Medulla oblongata (tissue), 1 donor: ENCODE measurements at regions not wholly inside any gene's neighbourhood (a gene's known extent, or its start where the extent isn't known, plus 50 kb on each side); places are given as distances from the start of the nearest gene placed in this dataset.

Experiments used
- DNase-seq: peaks from one replicate; pipeline ENCODE4 v3.0.0-alpha.2; 2015; ENCODE audit errors: extremely low spot score

DNA sequence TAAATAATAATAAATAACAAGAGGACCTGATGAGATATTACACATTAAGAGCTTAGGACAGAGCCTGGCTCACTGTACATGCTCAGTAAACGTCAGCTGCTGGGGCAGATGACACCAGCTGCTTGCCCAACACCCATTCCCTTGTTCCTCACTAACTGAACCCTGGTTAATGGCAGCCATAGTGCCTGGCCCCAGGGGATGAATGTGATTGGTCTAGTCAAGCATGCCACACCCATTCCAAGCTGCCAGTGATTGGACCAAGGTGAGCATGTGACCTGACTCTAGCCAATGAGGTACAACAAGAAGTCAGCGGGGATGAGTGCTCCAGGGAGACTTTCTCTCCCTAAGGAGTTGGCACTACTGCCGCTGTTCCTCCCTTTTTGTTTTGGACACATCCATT is 85.1 kb upstream of the PTPN1 start:
- no peak for DNase-seq

DNA sequence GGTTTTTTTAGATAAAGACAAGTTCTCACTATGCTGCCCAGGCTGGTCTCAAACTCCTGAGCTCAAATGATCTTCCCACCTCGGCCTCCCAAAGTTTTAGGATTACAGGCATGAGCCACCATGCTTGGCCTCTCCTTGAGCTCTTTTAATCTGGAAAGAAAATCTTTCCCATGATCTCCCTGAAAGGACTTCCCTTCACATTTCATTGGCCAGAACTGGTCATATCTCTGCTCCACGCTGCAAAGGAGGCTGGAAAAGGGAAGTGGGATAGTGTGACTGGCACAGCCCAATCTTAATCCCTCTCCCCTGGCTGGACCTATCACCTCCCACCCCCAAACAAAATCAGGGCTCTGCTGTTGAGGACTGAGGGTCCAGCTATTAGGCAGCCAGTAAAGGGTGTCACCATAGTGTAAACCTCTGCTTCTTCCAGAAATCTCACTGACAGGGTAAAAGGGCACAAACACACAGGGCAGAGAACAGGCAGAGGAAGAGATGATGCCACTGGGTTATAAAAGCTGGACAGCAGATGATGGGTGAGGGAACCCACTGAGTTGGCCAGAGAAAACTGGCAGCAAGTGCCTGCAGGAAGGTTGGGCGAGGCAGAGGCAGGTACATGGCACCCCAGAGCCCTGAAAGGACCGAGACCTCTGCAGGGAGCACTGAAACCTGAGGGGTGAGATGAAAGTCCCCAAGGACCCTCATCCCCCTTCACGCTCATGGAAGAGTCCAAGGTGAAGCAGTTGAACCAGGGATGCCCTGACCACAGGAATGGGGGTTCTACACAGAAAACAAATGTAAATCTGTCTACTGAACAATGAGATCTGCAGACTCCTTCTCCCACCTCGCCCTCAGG is 83.1 kb upstream of the PTPN1 start:
- no peak for DNase-seq

DNA sequence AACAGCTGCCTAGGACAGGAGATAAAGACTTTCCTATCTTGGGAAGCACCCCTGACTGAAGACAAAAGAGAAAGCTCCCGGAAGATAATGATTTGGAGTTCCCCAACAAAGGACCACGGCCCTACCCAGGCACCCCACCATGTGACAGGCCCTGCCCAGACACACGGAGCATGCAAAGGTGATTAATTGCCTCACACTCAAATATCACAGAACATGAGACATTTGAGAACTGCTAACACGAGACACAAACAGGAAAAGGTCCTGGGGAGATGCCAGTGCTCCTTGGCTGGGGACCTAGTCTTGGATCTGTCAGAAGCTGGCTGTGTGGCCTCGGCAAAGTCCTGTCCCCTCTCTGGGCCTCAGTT is 82.5 kb upstream of the PTPN1 start:
- no peak for DNase-seq

DNA sequence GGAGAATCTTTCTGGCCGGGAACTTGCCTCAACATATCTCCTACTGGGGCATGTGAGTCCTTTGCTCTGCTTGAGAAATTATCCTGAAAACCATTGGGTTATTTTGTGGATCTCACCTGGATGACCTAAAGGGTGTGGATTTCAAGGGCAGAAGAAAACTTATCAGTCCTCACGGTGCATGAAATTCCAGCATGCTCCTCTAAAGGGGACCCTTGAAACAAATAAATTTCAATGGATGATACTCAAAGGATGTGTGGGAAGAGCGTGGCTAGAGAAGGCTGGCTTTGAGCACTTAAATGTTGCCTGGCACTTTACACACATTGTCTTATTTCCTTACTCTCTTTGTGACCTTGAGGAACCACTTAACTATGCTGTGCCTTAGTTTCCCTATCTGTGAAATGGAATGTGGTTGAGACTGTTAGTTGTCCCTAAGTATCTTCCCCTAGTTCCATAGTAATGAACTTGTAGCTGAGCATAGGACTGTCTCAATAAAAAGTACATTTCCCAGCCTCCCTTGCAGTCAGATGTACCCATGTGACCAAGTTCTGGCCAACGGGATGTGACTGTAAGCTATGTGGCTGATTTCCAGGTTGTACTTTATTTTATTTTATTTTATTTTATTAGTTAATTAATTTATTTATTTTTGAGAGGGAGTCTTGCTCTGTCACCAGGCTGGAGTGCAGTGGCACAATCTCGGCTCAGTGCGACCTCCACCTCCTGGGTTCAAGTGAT is 81.9 kb upstream of the PTPN1 start:
- DNase-seq, result no peak

DNA sequence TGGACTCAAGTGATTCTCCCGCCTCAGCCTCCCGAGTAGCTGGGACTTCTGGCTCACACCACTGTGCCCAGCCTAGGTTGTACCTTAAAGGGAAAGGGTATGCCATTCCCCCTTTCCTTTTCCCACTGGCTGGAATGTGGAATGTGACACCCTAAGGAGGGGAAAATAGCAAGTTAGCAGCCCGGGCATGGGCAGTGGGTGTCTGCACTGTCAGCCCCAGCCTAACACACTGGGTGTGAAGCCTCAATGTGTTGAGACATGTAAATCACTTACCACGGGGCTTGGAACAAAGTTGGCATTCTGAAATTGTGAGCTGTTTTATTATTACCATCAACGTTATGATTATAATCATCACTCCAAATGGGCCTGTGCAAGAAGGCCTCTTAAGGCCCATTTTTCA is 80.8 kb upstream of the PTPN1 start:
- no peak for DNase-seq

DNA sequence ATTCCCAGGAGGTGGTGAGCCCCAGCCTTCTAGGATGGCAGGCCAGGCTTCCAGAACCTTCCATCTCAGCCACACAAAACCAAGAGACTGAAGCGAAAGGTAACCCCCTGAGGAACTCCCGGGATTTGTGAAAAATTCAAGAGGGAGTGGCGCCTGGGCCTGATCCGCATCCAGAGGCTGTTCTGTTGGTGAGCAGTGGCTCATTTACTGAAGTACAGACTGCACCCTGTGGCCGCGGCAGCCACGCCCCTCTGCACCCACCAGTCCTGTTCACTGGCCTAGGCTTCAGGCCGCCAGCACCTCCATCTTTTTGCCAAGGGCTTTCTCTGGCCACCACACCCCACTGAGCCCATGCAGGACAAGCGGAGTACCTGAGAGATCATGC is 79.1 kb upstream of the PTPN1 start:
- no peak for DNase-seq

DNA sequence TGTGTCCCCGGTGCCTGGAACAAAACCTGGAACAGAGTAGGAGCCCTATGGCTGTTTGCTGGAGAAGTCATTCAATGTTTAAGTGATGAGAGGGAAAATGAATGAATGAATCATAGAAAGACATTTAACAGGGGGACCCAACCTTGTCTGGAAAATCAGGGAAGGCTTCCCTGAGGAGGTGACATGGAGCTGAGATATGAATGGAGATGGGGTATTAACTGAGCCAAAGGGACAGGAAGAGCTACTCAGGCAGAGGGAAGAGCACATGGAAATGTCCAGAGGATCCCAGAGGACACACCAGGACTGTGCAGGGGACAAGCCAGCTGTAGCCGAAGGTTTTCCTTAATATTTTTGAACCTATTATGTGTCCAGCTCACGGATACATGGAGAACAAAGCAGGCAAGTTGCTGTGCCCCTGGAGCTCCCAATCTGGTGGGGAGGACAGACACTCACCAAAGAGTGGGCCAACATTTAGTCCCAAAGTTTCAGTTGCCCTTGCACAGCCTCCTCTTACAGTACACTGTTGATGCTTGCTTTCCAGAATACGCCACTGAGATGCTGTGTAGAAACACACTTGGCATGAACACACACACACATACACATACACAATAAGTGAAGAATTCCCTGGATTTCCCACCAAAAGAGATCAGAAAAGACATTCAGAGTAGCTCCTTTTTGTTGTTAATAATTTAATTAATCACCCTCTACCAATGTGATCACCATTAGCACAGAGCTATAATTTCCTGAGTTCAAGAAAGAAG is 77.0 kb upstream of the PTPN1 start:
- DNase-seq, result no peak

DNA sequence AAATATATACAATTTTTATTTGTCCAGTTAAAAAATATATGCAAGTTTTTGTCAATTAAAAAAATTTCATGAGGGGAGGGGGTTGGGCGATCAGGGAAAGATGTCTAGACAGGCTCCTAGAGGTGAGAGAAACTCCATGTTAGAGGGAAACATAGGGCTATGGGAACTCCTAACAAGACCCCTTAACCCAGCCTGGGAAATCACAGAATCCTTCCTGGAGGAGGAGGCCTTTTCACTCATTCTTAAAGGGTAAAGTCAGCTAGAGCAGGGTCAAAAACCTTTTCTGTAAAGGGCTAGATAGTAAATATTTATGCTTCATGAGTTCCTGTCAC is 75.9 kb upstream of the PTPN1 start:
- no peak for DNase-seq

DNA sequence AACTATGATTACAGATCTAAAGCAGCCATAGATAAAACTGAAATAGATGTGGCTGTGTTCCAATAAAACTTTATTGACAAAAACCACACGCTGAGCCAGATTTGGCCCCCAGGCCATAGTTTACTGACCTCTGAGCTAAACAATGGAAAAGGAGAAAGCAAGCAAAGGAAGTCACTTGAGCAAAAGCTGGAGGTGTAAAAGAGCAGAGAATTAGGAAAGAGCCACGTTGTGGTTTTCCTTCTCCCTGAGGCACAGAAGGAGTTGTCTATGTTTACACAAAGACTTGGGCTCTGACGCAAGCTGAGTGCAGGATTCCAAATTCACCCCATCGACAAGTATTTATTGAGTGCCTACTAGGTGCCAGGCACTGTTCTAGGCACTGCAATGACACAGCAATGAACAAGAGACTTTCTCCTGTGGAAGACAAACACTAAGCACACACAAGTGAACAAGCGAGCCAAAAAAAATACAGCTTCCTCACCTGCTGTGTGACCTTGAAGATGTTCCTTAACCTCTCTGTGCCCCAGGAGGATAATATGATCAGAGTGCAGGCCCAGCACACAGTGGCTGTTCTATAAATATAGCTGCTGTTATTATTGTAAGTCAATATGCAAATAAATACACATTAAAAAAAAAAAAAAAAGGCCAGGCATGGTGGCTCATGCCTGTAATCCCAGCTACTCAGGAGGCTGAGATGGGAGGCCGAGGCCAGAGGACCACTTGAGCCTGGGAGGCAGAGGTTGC is 75.4 kb upstream of the PTPN1 start:
- DNase-seq, result no peak

DNA sequence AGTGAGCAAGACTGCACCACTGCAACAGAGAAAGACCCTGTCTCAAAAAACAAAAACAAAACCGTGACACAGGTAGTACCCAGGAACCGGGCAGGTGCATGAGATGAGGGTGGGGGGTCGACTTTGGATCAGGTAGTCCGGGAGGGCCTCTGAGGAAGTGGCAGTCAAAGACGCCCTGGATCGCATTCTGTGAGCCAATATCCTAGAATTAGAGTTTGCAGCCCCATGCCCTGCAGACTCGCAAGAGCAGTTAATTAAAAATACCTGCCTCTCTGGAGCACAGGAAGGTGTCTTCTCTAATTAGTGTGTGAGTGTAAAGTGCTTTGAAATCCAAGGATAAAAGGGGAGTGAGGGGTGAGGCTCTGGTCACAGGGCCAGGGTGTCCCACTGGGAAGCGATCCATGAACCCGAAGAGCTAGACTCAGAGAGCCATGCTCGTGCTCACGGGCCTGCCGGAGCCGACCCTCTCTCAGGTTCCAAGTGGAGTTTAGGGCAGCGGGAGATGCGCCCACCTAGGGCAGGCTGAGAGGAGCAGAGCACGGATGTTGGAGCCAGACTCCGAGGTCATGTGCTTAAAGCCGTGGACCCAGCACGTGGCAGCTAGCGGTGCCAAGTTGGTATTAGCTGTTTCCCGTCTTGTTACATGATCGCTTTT is 74.7 kb upstream of the PTPN1 start:
- no peak for DNase-seq

DNA sequence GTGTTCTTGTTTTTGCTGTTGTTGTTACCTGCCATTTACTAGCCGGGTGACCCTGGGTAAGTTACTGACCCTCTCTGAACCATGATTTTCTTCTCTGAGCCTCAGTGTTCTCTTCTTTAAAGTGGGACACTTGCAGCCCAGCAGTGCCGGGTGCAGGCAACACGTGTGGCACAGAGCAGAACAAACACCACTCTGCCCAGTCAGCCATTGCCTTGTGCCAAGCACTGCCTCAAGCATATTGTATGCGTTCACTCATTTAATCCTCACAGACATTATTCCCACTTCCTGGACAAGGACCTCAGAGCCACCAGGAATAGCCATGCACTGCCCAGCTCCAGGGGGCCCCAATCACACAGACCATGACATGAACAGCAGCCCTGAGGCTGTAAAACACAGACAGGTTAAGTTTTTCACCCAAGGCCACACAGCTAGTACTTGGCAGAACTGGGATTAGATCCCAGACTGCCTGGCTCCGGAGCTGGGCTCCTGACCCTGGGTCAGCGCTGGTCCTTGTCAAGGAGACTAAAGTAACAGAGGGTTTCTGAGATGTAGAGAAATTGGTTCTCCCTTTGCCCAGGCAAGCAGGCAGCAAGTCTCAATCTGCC is 74.0 kb upstream of the PTPN1 start:
- DNase-seq, result no peak

DNA sequence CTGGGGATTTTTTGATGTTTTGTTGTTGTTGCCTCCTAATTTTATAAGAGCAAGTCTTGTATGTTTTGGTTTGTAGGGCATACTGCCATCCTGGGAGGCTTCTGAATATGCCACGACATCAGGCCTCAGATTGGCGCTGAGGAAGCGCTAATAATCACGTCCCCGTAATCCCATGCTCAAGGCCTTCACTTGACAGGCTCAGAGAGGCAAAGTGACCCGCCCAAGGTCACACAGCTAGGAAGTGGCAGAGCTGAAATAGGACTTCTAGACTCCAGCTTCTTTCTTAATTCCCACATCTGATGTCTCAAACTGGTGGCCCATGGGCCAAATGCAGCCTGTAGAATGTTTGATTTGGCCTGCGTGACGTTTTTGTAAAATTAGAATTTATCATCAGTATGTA is 73.5 kb upstream of the PTPN1 start:
- no peak for DNase-seq

DNA sequence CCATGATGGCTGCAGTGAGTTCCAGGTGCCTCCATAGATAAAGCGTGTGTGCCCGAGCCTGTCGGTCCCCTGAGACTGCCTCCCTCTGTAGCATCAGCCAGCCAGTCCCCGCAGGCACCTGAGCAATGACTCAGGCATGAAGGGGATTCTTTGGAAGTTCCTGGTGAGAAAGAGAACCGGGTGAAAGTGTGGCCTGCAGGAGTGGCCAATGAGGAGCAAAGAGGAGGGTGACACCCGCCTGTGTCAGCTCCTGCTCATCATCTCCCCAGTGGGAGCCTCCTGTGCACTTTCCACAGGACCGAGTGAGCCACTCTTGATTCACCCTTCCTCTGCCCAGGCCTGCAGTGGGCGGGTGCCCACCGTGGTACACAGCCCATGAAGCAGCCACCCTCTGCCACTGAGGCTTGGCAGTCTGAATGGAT is 71.2 kb upstream of the PTPN1 start:
- no peak for DNase-seq

DNA sequence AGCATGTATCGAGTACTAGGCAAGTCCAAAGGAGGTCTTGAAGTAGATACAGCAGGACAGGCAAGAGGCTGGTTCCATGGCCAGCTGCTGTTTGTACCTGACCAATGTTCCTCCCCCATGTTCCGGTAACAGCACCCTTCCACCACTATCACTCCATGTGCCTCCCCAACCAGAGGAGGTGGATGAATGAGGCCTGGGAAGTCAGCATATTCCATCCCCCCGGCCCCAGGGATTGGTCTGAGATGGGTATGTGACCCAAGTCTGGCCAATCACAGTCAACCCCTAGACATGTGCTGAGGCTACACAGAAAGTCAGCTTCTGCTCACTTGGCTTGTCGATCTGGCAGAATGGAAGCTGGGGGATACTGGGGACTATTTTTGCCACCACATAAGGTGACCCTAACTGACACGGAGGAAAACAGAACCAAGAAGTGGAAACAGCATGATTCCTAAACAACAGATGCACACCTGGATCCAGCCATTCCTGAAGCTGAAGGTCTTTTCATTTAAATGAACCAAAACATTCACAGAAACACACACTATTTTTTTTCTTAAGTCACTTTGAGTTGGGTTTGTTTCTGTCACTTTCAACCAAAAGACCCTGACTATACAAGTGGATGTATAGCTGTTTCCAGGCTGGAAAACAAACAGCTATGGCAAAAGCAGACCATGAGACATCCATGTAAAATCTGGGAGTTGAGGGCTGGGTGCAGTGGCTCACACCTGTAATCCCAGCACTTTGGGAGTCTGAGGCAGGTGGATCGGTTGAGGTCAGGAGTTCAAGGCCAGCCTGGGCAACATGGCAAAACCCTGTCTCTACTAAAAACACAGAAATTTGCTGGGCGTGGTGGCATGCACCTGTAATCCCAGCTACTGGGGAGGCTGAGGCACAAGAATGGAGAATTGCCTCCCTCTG is 70.4 kb upstream of the PTPN1 start:
- no peak for DNase-seq

DNA sequence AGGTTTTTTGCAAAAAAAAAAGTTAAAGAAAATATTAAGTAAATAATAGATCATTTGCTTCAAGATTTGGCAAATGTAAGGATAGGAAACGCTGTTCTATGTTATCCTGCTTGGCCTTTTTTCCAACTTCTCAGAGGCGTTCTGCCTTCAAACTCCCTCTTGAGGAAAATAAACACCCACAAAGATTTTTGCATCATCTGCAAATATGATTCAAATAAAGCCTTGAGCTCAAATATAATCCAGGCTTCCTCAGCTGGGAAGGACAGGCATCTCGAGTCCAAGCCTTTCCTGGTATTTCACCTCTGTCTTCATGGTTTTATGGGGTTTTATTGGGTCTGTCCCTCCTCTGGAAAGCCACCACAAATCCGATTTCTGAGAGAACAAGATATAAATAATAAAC is 67.7 kb upstream of the PTPN1 start:
- DNase-seq, result no peak

DNA sequence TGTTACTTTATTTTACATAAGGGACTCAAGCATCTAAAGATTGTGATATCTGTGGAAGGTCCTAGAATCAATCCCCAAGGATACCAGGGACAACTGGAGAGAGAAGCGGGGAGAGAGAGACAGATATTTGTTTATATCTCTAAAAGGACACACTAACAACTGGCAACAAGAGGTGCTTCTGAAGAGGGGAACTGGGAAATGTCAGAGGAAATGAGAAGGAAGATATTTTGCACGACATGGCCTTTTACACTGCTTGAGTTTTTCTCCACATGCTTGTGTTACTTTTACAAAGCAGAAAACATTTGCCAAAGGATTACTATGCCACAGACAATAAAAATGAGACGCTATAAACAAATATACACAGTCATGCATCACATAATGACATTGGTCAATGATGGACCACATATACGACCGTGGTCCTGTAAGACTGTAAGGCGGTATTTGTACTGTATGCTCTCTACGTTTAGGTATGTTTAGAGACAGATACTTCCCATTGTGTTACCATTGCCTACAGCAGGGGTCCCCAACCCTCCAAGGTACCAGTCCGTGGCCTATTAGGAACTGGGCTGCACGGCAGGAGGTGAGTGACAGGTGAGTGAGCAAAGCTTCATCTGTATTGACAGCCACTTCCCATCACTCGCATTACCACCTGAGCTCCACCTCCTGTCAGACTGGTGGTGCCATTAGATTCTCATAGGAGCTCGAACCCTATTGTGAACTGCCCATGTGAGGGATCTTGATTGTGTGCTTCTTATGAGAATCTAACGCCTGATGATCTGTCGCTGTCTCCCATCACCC is 64.6 kb upstream of the PTPN1 start:
- no peak for DNase-seq

DNA sequence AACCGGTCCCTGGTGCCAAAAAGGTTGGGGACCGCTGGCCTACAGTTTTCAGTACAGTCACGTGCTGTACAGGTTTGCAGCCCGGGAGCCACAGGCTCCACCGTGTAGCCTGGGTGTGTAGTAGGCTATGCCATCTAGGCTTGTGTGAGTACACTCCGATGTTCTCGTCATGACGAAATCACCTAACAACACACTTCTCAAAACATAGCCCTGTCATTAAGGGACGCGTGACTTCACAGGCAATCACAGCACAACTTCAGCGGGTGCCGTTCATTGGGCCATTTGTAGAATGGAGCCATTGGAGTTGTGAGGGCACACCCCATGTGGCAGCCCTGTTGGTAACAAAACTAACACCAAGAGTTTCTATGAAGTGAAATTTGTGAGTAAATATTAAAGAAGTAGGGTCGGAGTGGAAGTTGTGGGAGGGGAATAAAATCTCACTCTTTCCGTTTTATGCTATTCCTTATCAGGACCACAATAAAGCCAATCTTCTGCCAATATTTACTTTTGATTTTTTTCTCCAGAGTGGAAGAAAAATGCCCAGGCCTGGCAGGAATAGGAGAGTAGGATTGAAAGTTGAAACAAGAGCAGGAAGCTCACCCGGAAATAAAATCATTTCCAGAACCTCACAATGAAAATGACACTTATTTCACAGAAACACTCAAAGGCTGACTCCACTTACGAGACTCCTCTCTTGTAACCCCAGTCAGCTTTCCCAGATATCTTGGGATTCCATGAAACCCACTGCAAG is 63.7 kb upstream of the PTPN1 start:
- no peak for DNase-seq

DNA sequence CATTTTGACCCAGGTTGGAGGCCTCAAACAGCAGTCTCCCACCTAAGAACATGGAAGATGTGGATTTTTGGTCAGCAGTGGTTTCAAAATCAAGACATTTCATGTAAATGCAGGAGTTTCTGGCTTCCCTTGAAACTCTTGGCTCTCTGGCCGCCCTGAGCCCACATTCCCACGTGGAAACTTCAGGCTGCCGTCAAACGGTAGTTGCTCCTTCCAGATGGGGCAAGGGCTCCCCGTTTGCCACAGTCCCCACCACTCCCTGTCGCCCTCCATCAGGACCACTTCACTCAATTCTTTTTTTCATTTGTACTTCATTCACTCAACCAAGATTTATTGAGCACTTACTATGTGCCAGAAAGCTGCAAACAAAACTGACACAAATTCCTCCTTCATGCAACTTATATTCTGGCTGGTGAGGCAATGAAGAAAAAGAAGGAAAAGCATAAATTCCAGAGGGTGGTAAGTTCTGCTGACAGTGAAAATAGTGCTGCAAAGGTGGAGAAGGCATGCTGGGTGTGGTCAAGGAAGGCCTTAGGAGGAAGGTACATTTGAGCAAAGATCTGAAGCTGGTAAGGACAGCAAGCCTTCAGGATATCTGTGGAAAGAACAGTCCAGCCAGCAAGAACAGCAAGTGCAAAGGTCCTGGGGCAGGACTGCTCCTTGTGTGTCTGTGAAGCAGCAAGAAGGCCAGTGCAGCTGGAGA is 62.9 kb upstream of the PTPN1 start:
- DNase-seq, result no peak
